ENCODE measurements at regions not wholly inside any gene's neighbourhood (a gene's known extent, or its start where the extent isn't known, plus 50 kb on each side); places are given as distances from the start of the nearest gene placed in this dataset.

GRCh38 chr2:15881120-15881433 is 59.3 kb upstream of the MYCN start:
- TF ChIP-seq CTCF (IDR thresholded peaks at IDR 0.05; ENCODE audit: insufficient read depth, low read length) (no peak), SPI1 (IDR thresholded peaks at IDR 0.05; ENCODE audit: borderline replicate concordance, low read depth) (no peak), POLR2AphosphoS5 (IDR thresholded peaks at IDR 0.05; ENCODE audit: low read depth) (no peak)

All from HL-60 (cell line).